HepG2 (cell line): ENCODE measurements at regions not wholly inside any gene's neighbourhood (a gene's known extent, or its start where the extent isn't known, plus 50 kb on each side); places are given as distances from the start of the nearest gene placed in this dataset.

Source experiments
- ATAC-seq: fragments of 200-7000 bp; cut with Tn5 transposase; 3 replicates; pipeline ENCODE4 v1.9.1; 2020; ENCODE audit warnings: mild to moderate bottlenecking, moderate library complexity
- BruUV-seq: library from RNA; stranded (reverse); fragments of 400-500 nt; replicated peaks from 2 replicates; lab custom pipeline; 2021; lab: Mats Ljungman, UMichigan
- CTCF ChIA-PET: fragments of 300-600 bp; formaldehyde crosslinking; extraction: SDS; loops from one replicate; lab custom pipeline; 2021; ENCODE audit warnings: low total read pairs, inconsistent platforms, low intra/inter-chr PET ratio; lab: Yijun Ruan, JAX
- POLR2A ChIA-PET: fragments of 350-600 bp; sonication (Branson Sonifier 250); formaldehyde crosslinking; loops from one replicate; lab custom pipeline; 2020; ENCODE audit warnings: antibody characterized with exemption, inconsistent platforms; lab: Yijun Ruan, JAX
- DNase-seq: peaks from one replicate; pipeline ENCODE4 v3.0.0-alpha.2; 2015; ENCODE audit warnings: low spot score
- FAIRE-seq: peaks from 3 replicates; lab custom pipeline; 2011; peaks lifted over from hg19 to GRCh38; lab: Jason Lieb, UNC
- H2AFZ ChIP-seq: one replicate; pipeline ENCODE4 v1.6.1; 2011; ENCODE audit warnings: low read length, inconsistent platforms
- H3K27ac ChIP-seq: fragments of 300-600 bp; 3 replicates; pipeline ENCODE4 v1.8.0; 2011; ENCODE audit warnings: mixed run types, mild to moderate bottlenecking, mixed read lengths, low read length, inconsistent platforms; ENCODE audit not compliant: insufficient read depth; ENCODE audit errors: extremely low read length
- H3K27me3 ChIP-seq, 2 experiments: fragments of 200-600 bp in 1 of 2; 2 replicates in 1 of 2; 3 replicates in 1 of 2; pipeline versions ENCODE4 v1.6.0 to v1.8.0; 2011; ENCODE audit warnings: low read length in 2 of 2, mild to moderate bottlenecking in 2 of 2, moderate library complexity in 2 of 2, inconsistent platforms in 1 of 2; ENCODE audit not compliant: insufficient read depth in 2 of 2, control insufficient read depth in 1 of 2
- H3K36me3 ChIP-seq, 2 experiments: fragments of 200-600 bp in 1 of 2; replicated peaks in 1 of 2; 2 replicates in 1 of 2; 3 replicates in 1 of 2; pipeline versions ENCODE4 v1.5.1 to v1.8.0; 2011; ENCODE audit warnings: low read length in 2 of 2, inconsistent platforms in 1 of 2; ENCODE audit not compliant: insufficient read depth in 2 of 2, control insufficient read depth in 1 of 2
- H3K4me1 ChIP-seq: 2 replicates; pipeline ENCODE4 v1.5.1; 2012; ENCODE audit warnings: low read length, inconsistent platforms; ENCODE audit not compliant: insufficient read depth
- H3K4me2 ChIP-seq: 2 replicates; pipeline ENCODE4 v1.6.0; 2011; ENCODE audit warnings: low read depth, low read length, inconsistent platforms
- H3K4me3 ChIP-seq, 3 experiments: fragments of 200-600 bp in 1 of 3; sonication (generic), shearing (Covaris generic) in 1 of 3; replicated peaks in 1 of 3; 2 replicates each; pipeline ENCODE4 v1.5.1; 2011 to 2016; ENCODE audit warnings: low read length in 3 of 3, inconsistent platforms in 2 of 3, low read depth in 2 of 3, mild to moderate bottlenecking in 2 of 3, control low read depth in 1 of 3, mixed read lengths in 1 of 3; ENCODE audit not compliant: insufficient read depth in 1 of 3
- H3K79me2 ChIP-seq: one replicate; pipeline ENCODE4 v1.6.1; 2011; ENCODE audit warnings: low read length, inconsistent platforms; ENCODE audit not compliant: insufficient read depth
- H3K9ac ChIP-seq: 2 replicates; pipeline ENCODE4 v1.6.0; 2011; ENCODE audit warnings: mild to moderate bottlenecking, low read depth, low read length, inconsistent platforms; ENCODE audit not compliant: insufficient read depth
- H3K9me3 ChIP-seq: 2 replicates; pipeline ENCODE4 v1.5.1; 2012; ENCODE audit warnings: mild to moderate bottlenecking, low read length
- H4K20me1 ChIP-seq: 2 replicates; pipeline ENCODE4 v1.6.0; 2011; ENCODE audit warnings: inconsistent platforms, mild to moderate bottlenecking, low read length, moderate library complexity; ENCODE audit not compliant: insufficient read depth
- FOSL2 ChIP-seq: sonication (generic); formaldehyde crosslinking; IDR thresholded peaks from 2 replicates; pipeline ENCODE4 v1.4.0; 2020; ENCODE audit warnings: missing genetic modification reagents
- KDM2A ChIP-seq: sonication (generic); formaldehyde crosslinking; IDR thresholded peaks from 2 replicates; pipeline ENCODE4 v1.4.0; 2020; ENCODE audit warnings: low read depth, missing genetic modification reagents, borderline replicate concordance
- SOX13 ChIP-seq, 3 experiments: fragments of 450-650 bp in 1 of 3; sonication (generic) in 1 of 3; formaldehyde crosslinking in 1 of 3; IDR thresholded peaks in 2 of 3; conservative IDR thresholded peaks in 1 of 3; 2 replicates each; pipeline versions ENCODE4 v1.5.0 to v1.6.1; 2016 to 2020; ENCODE audit warnings: antibody characterized with exemption in 1 of 3, mild to moderate bottlenecking in 1 of 3, missing compliant biosample characterization in 1 of 3, missing genetic modification reagents in 1 of 3, moderate library complexity in 1 of 3
- SSRP1 ChIP-seq: IDR thresholded peaks from 2 replicates; pipeline ENCODE4 v1.6.1; 2016; ENCODE audit warnings: control low read depth
- ZBTB42 ChIP-seq: sonication (generic); formaldehyde crosslinking; IDR thresholded peaks from 2 replicates; pipeline ENCODE4 v1.5.0; 2020; ENCODE audit warnings: mild to moderate bottlenecking, missing genetic modification reagents
- ZFP90 ChIP-seq: sonication (generic); formaldehyde crosslinking; IDR thresholded peaks from 2 replicates; pipeline ENCODE4 v1.8.0; 2022; ENCODE audit warnings: missing genetic modification reagents, mild to moderate bottlenecking, inconsistent platforms, borderline replicate concordance
- ZNF263 ChIP-seq: sonication (generic); formaldehyde crosslinking; IDR thresholded peaks from 2 replicates; pipeline ENCODE4 v1.4.0; 2020; ENCODE audit warnings: missing genetic modification reagents
- WGBS: methylation state at CpG from one replicate; pipeline ENCODE4 v1.1.6; 2017; ENCODE audit warnings: low lambda C conversion rate; 5-methylcytosine and 5-hydroxymethylcytosine counted together
- in situ Hi-C: cut with HindIII; loops from 2 replicates; pipeline ENCODE4 v1.10.0; 2017; ENCODE audit warnings: low pct_unique_long_range_greater_than_20kb; ENCODE audit not compliant: extremely low pct_ligation_motif_present
- intact Hi-C: fragments of 100-400 bp; cut with micrococcal nuclease; formaldehyde crosslinking; loops from one replicate; pipeline ENCODE4 v1.10.0; 2022; ENCODE audit not compliant: unreplicated experiment
- TF ChIP-seq, protein P1 (sequence below): IDR thresholded peaks from 2 replicates; pipeline ENCODE4 v1.6.1; 2016; ENCODE audit warnings: low read depth, control low read depth
- TF ChIP-seq, protein P2 (sequence below): sonication (generic); formaldehyde crosslinking; IDR thresholded peaks from 2 replicates; pipeline ENCODE4 v1.4.0; 2020; ENCODE audit warnings: missing genetic modification reagents

DNA sequence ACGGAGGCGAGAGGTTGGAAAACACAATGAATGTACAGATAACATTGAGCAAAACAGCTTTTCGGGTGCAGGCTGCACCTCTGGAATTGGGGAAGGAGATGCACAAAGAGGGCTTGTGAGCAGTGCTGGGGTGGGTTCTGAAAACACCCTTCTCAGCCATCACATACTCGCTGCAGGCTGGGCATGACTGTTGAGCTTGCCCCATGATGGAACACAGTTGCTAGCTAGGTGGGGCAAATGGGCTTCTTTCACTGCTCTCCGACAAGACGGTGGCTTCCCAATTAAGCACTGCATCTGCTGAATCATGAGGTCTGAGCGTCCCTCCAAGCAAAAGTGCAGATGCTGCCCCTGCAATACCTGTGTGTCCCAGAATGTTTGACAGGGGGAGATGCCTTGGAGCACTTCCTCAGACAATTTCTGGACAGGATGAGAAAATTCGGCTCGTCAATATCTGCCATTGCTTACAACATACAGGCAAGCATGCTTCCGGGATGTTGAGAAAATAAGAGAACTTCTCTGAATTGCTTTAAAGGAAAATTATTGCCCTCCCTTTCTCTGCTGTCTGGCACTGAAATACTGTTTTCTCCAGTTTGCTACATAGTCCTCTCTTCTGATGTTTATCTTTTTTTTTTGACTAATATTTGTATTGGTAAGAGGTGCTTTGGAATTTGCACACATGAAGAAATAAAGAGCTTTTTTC lies 77.3 kb upstream of the SH3BP4 start (continued):
- TF ChIP-seq, protein P1, sequence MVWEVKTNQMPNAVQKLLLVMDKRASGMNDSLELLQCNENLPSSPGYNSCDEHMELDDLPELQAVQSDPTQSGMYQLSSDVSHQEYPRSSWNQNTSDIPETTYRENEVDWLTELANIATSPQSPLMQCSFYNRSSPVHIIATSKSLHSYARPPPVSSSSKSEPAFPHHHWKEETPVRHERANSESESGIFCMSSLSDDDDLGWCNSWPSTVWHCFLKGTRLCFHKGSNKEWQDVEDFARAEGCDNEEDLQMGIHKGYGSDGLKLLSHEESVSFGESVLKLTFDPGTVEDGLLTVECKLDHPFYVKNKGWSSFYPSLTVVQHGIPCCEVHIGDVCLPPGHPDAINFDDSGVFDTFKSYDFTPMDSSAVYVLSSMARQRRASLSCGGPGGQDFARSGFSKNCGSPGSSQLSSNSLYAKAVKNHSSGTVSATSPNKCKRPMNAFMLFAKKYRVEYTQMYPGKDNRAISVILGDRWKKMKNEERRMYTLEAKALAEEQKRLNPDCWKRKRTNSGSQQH (CRISPR knock-in tag) = no peak
- TF ChIP-seq, all 625 proteins: peak for 54

DNA sequence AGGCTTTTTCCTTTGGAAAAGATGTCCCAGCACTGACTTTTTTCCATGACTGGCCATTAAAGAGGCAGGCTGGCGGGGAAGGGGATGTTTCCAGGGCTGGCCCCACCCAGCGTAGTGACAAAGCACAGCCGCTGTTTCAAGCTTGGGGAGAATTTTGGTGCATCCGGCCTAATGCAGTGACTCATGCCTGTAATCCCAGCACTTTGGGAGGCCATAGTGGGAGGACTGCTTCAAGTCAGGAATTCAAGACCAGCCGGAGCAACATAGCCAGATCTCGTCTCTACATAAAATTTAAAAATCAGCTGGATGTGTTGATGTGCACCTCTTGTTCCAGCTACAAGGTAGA lies 78.0 kb upstream of the SH3BP4 start:
- in situ Hi-C loops (no loop called here), intact Hi-C loops (no loop called here)
- ChIA-PET POLR2A (interaction anchor here (1.2 to 2.1 kb wide), 5 partner anchors 8 to 195 kb away, joined by 3 to 10 read pairs (median 4); no protein-coding TSS in a partner anchor), CTCF (no interaction called here)
- no peak overlapping the region for H3K27ac ChIP-seq
- ATAC-seq (no peak), FAIRE-seq (no peak), DNase-seq (no peak)
- no peaks in the 10 kb centered on the region for H3K79me2 ChIP-seq
- no peaks in the 10 kb centered on the region for H3K27me3 ChIP-seq
- no peak overlapping the region for H3K4me2 ChIP-seq
- H3K9me3 ChIP-seq = peaks cover 23% of the 10 kb centered on the region
- no peak overlapping the region for H3K4me3 ChIP-seq
- no peak overlapping the region for H2AFZ ChIP-seq
- TF ChIP-seq KDM2A (0 out of 2 replicates have a peak, but pooled peaks have one; percentile 6), ZNF263 (CRISPR knock-in tag) (peak; percentile 72), SOX13 (IDR thresholded peaks at IDR 0.05) (no peak), SOX13 (CRISPR knock-in tag; conservative IDR thresholded peaks at IDR 0.05 in 1 of 2, IDR thresholded peaks at IDR 0.05 in 1 of 2) (0 out of 4 replicates have a peak, but pooled peaks of 1 of the 2 experiments have one; percentile 6), SSRP1 (CRISPR knock-in tag) (no peak), ZFP90 (CRISPR knock-in tag) (no peak), FOSL2 (peak; percentile 56; the same call in 1 of the 2 replicates), ZBTB42 (CRISPR knock-in tag) (no peak)
- TF ChIP-seq, protein P2, sequence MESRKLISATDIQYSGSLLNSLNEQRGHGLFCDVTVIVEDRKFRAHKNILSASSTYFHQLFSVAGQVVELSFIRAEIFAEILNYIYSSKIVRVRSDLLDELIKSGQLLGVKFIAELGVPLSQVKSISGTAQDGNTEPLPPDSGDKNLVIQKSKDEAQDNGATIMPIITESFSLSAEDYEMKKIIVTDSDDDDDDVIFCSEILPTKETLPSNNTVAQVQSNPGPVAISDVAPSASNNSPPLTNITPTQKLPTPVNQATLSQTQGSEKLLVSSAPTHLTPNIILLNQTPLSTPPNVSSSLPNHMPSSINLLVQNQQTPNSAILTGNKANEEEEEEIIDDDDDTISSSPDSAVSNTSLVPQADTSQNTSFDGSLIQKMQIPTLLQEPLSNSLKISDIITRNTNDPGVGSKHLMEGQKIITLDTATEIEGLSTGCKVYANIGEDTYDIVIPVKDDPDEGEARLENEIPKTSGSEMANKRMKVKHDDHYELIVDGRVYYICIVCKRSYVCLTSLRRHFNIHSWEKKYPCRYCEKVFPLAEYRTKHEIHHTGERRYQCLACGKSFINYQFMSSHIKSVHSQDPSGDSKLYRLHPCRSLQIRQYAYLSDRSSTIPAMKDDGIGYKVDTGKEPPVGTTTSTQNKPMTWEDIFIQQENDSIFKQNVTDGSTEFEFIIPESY (CRISPR knock-in tag) = peak; percentile 67; the same call in 1 of the 2 replicates
- BruUV-seq = no TSS peak
- H3K36me3 ChIP-seq = no peaks in the 10 kb centered on the region
- no peak overlapping the region for H3K9ac ChIP-seq
- peaks cover 78% of the 10 kb centered on the region for H3K4me1 ChIP-seq
- 80% methylated on average over 6 of the region's 6 CpGs for WGBS
- no peaks in the 10 kb centered on the region for H4K20me1 ChIP-seq
